Prostate gland (tissue), 2 donors: ENCODE measurements at regions not wholly inside any gene's neighbourhood (a gene's known extent, or its start where the extent isn't known, plus 50 kb on each side); places are given as distances from the start of the nearest gene placed in this dataset.

Experiments used
- CTCF ChIP-seq, 4 experiments: fragments of 200-600 bp in 2 of 4; fragments of 450-650 bp in 2 of 4; sonication (generic) in 2 of 4; IDR thresholded peaks; 1 replicate in 3 of 4; 2 replicates in 1 of 4; pipeline ENCODE4 v1.5.1; 2016 to 2019; ENCODE audit warnings: antibody characterized with exemption in 4 of 4, mild to moderate bottlenecking in 2 of 4, moderate library complexity in 2 of 4
- POLR2A ChIP-seq: fragments of 450-650 bp; IDR thresholded peaks from one replicate; pipeline ENCODE4 v1.6.1; 2016; ENCODE audit warnings: antibody characterized with exemption, mild to moderate bottlenecking
- POLR2AphosphoS5 ChIP-seq: sonication (generic); formaldehyde crosslinking; IDR thresholded peaks from one replicate; pipeline ENCODE4 v1.6.1; 2017; ENCODE audit warnings: antibody characterized with exemption

- TF ChIP-seq POLR2A (no peak), CTCF (IDR thresholded peaks at IDR 0.05) (no peak), POLR2AphosphoS5 (no peak)
Observed at GRCh38 chr6:811831-812230, 118.9 kb upstream of the EXOC2 start.
